A549 (cell line): ENCODE measurements at regions not wholly inside any gene's neighbourhood (a gene's known extent, or its start where the extent isn't known, plus 50 kb on each side); places are given as distances from the start of the nearest gene placed in this dataset.
"Not testable (repeated sequence)": the region's sequence is repeated elsewhere in the genome, so short reads cannot be mapped to it uniquely, and the experiment has no call there.

Source experiments
- ATAC-seq, 2 experiments: fragments of 200-7000 bp in 1 of 2; fragments of >200 bp in 1 of 2; cut with Nextera tagmentation in 1 of 2; cut with Tn5 transposase in 1 of 2; 3 replicates each; pipeline versions ENCODE4 v1.8.0 to v1.9.1; 2018 to 2020; ENCODE audit warnings: mild to moderate bottlenecking in 1 of 2, moderate library complexity in 1 of 2
- CTCF ChIA-PET: fragments of 300-600 bp; sonication (Branson Sonifier 250); formaldehyde crosslinking; extraction: SDS; loops from one replicate; lab custom pipeline; 2021; ENCODE audit warnings: antibody characterized with exemption, inconsistent platforms; lab: Yijun Ruan, JAX
- POLR2A ChIA-PET: fragments of 350-600 bp; formaldehyde crosslinking; extraction: SDS; loops from one replicate; lab custom pipeline; 2021; ENCODE audit warnings: antibody characterized with exemption, inconsistent platforms; lab: Yijun Ruan, JAX
- DNase-seq, 2 experiments: peaks; one replicate each; pipeline versions ENCODE4 v3.0.0 to v3.0.0-alpha.2; 2011 to 2016; ENCODE audit warnings: low read depth in 1 of 2, low spot score in 1 of 2
- FAIRE-seq: peaks from 2 replicates; lab custom pipeline; 2011; peaks lifted over from hg19 to GRCh38; lab: Jason Lieb, UNC
- H3K27ac ChIP-seq, 2 experiments: fragments of >200 bp; sonication (Bioruptor Twin); formaldehyde crosslinking; 3 replicates each; pipeline ENCODE4 v1.5.1; 2016 to 2017
- H3K4me1 ChIP-seq: fragments of >200 bp; sonication (Bioruptor Twin); formaldehyde crosslinking; 3 replicates; pipeline ENCODE4 v1.6.1; 2016
- H3K4me2 ChIP-seq: fragments of >200 bp; sonication (Bioruptor Twin); formaldehyde crosslinking; 3 replicates; pipeline ENCODE4 v1.6.1; 2016
- H3K4me3 ChIP-seq: fragments of >200 bp; sonication (Bioruptor Twin); formaldehyde crosslinking; 3 replicates; pipeline ENCODE4 v1.5.1; 2016
- H3K9me3 ChIP-seq: fragments of >200 bp; sonication (Bioruptor Twin); formaldehyde crosslinking; 3 replicates; pipeline ENCODE4 v1.6.1; 2016
- WGBS: methylation state at CpG from one replicate; pipeline ENCODE4 v1.1.6; 2017; ENCODE audit errors: missing lambda C conversion rate; 5-methylcytosine and 5-hydroxymethylcytosine counted together
- small RNA-seq, 6 experiments: library from RNA; depleted of rRNA; stranded (forward); fragments of <200 nt; gene quantifications; one replicate each; pipeline ENCODE3, GENCODE V24; 2012

DNA sequence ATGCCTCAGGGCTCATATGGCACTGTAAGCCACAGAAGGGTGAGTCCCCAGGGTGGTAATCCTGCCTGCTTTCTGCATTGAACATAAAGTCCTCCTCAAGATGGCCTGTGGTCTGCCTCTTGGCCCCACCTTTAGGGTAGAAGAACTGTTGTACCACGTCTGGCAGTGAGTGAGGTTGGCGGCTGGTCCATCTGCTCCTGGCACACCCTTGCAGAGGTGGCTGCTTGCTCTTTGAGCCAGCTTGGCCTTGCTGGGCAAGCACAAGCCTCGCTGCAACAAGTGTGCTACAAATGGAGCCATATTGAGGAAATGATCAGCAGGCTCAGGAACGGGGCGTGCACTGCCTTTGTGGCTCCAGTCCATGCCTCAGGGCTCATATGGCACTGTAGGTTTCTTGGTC, 1524.0 kb upstream of the USP9Y start:
- H3K4me1 ChIP-seq, H3K27ac ChIP-seq, H3K9me3 ChIP-seq, H3K4me2 ChIP-seq, CTCF ChIA-PET, POLR2A ChIA-PET, FAIRE-seq, H3K4me3 ChIP-seq, DNase-seq, ATAC-seq: not testable (repeated sequence)
- 20% methylated on average over 1 of the region's 5 CpGs for WGBS

DNA sequence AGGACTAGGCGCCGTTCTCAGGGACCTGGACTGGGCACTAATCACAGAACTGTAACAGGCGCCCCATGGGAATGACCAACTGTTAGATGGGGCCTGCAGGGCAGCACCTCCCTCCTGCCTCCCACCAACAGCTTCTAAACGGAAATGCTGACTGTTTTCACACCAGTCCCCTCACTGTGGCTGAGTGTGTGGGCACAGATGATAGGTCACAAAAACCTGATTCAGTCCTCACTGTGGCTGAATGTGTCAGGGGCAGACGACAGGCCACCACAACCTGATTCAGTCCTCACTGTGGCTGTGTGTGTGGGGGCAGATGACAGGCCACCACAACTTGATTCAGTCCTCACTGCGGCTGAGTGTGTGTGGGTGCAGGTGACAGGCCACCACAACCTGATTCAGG, 1499.9 kb upstream of the USP9Y start:
- H3K27ac ChIP-seq, H3K9me3 ChIP-seq, DNase-seq, H3K4me3 ChIP-seq, H3K4me1 ChIP-seq, H3K4me2 ChIP-seq, ATAC-seq, POLR2A ChIA-PET, FAIRE-seq, CTCF ChIA-PET: not testable (repeated sequence)
- 33% methylated on average over 4 of the region's 6 CpGs for WGBS

DNA sequence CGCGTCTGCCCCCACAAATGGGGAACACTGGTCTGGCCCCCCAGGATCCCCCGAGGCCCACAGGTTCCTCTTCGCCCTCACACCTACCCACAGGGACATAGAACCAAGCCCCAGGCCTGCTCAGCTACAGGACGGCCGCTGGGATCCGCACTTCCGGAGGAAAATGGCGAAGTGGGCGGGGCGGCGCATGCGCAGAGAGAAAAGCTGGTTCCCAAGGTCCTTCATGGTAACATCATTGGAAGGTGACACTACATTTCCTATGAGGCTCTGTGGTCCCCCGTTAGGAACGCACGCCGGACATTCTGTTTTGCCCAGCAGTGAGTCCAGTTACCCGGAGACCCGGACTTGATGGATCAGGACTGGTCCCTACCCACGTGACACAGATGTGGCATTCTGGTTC, 1486.2 kb upstream of the USP9Y start:
- not testable (repeated sequence) for DNase-seq

More for the DNA sequence above, 1486.2 kb upstream of the USP9Y start:
- FAIRE-seq, H3K4me1 ChIP-seq, H3K4me3 ChIP-seq, ATAC-seq, CTCF ChIA-PET, H3K9me3 ChIP-seq, H3K27ac ChIP-seq, H3K4me2 ChIP-seq, POLR2A ChIA-PET: not testable (repeated sequence)
- WGBS = 61% methylated on average over 11 of the region's 20 CpGs

Small RNAs in the stretch of these regions (small RNA-seq; reads per million reads assigned to genes)
- 0 reads per million in 6 experiments for gene AC134878.1
- gene AC140113.1 = 0 reads per million in 6 experiments
- gene AC140113.2 = 0 reads per million in 6 experiments
- gene AC140113.3 = 0 reads per million in 6 experiments
- 0 reads per million in 6 experiments for gene AC140113.4
- gene ANKRD20A6P = 0 reads per million in 6 experiments
